Panc1 (cell line): ENCODE measurements at regions not wholly inside any gene's neighbourhood (a gene's known extent, or its start where the extent isn't known, plus 50 kb on each side); places are given as distances from the start of the nearest gene placed in this dataset.

Source experiments
- ATAC-seq: fragments of 200-7000 bp; cut with Tn5 transposase; 2 replicates; pipeline ENCODE4 v1.9.1; 2020; ENCODE audit warnings: mild to moderate bottlenecking, moderate library complexity
- BruUV-seq: library from RNA; stranded (reverse); fragments of 400-500 nt; replicated peaks from 2 replicates; lab custom pipeline; 2021; lab: Mats Ljungman, UMichigan
- CTCF ChIA-PET: fragments of 300-600 bp; sonication (Branson Sonifier 250); formaldehyde crosslinking; loops from one replicate; lab custom pipeline; 2022; ENCODE audit warnings: antibody characterized with exemption; lab: Charles Lee
- POLR2A ChIA-PET: fragments of 300-600 bp; sonication (Branson Sonifier 250); formaldehyde crosslinking; loops from one replicate; lab custom pipeline; 2022; ENCODE audit warnings: antibody characterized with exemption; lab: Charles Lee
- DNase-seq: peaks from one replicate; pipeline ENCODE4 v3.0.0-alpha.2; 2010; ENCODE audit warnings: low read depth, low spot score
- H3K27ac ChIP-seq: 2 replicates; pipeline ENCODE4 v1.5.1; 2011; ENCODE audit warnings: mild to moderate bottlenecking, low read length, inconsistent platforms
- H3K27me3 ChIP-seq: fragments of 200-500 bp; sonication (Bioruptor generic); 2 replicates; pipeline ENCODE4 v1.6.0; 2014; ENCODE audit warnings: low read length, inconsistent platforms; ENCODE audit not compliant: control insufficient read depth, insufficient read depth
- H3K36me3 ChIP-seq: fragments of 200-500 bp; sonication (Bioruptor generic); 2 replicates; pipeline ENCODE4 v1.5.1; 2014; ENCODE audit warnings: inconsistent platforms, mild to moderate bottlenecking, low read length, moderate library complexity; ENCODE audit not compliant: control insufficient read depth, insufficient read depth
- H3K4me1 ChIP-seq: 2 replicates; pipeline ENCODE4 v1.5.1; 2011; ENCODE audit warnings: inconsistent platforms, mild to moderate bottlenecking, low read length, moderate library complexity; ENCODE audit not compliant: control insufficient read depth, insufficient read depth
- H3K4me3 ChIP-seq, 2 experiments: 2 replicates each; pipeline ENCODE4 v1.5.1; 2011 to 2012; ENCODE audit warnings: low read depth in 2 of 2, low read length in 2 of 2, mild to moderate bottlenecking in 2 of 2, inconsistent platforms in 1 of 2, moderate library complexity in 1 of 2
- H3K9me3 ChIP-seq: fragments of 200-500 bp; sonication (Bioruptor generic); 2 replicates; pipeline ENCODE4 v1.5.1; 2014; ENCODE audit warnings: low read depth, mild to moderate bottlenecking, inconsistent platforms, low read length, moderate library complexity; ENCODE audit not compliant: control insufficient read depth, insufficient read depth
- CTCF ChIP-seq: fragments of 450-650 bp; IDR thresholded peaks from 2 replicates; pipeline ENCODE4 v1.5.1; 2017; ENCODE audit warnings: mild to moderate bottlenecking
- POLR2AphosphoS5 ChIP-seq: IDR thresholded peaks from 2 replicates; pipeline ENCODE4 v1.6.1; 2012; ENCODE audit warnings: mild to moderate bottlenecking, low read depth, low read length, moderate library complexity
- REST ChIP-seq, 2 experiments: IDR thresholded peaks; 2 replicates each; pipeline ENCODE4 v1.6.1; 2011 to 2012; ENCODE audit warnings: low read depth in 2 of 2, control low read depth in 1 of 2, low read length in 1 of 2, mild to moderate bottlenecking in 1 of 2, moderate library complexity in 1 of 2; ENCODE audit not compliant: insufficient read depth in 1 of 2
- SIN3A ChIP-seq: IDR thresholded peaks from 2 replicates; pipeline ENCODE4 v1.6.1; 2012; ENCODE audit warnings: low read depth, mild to moderate bottlenecking, low read length, moderate library complexity, borderline replicate concordance; ENCODE audit not compliant: insufficient read depth
- TCF7L2 ChIP-seq: IDR thresholded peaks from 2 replicates; pipeline ENCODE4 v1.6.1; 2011; ENCODE audit warnings: mild to moderate bottlenecking, low read depth, low read length, inconsistent platforms
- in situ Hi-C: cut with HindIII; loops from 2 replicates; pipeline ENCODE4 v1.10.0; 2016; ENCODE audit warnings: low sequenced_read_pairs, low pct_unique_long_range_greater_than_20kb
- intact Hi-C: fragments of 100-400 bp; cut with micrococcal nuclease; formaldehyde crosslinking; loops from one replicate; pipeline ENCODE4 v1.10.0; 2022; ENCODE audit not compliant: unreplicated experiment

GRCh38 chr15:61314427-61314826, 85.3 kb upstream of the RORA start:
- H3K27ac ChIP-seq, result no peak overlapping the region
- ChIA-PET CTCF (no interaction called here), POLR2A (no interaction called here)
- no peak for TF ChIP-seq TCF7L2
- TF ChIP-seq SIN3A, result no peak
- TF ChIP-seq REST (IDR thresholded peaks at IDR 0.05; ENCODE audit: insufficient read depth in 1 of 2, low read depth in 2 of 2, low read length in 1 of 2), result no peak
- TF ChIP-seq CTCF, result no peak
- no peak for TF ChIP-seq POLR2AphosphoS5
- DNase-seq (no peak), ATAC-seq (no peak)
- no peaks in the 10 kb centered on the region for H3K36me3 ChIP-seq
- no peaks in the 10 kb centered on the region for H3K4me1 ChIP-seq
- in situ Hi-C loops, result no loop called here
- no peaks in the 10 kb centered on the region for H3K9me3 ChIP-seq
- intact Hi-C loops, result no loop called here
- no peaks in the 10 kb centered on the region for H3K27me3 ChIP-seq
- BruUV-seq, result no TSS peak
- H3K4me3 ChIP-seq, result no peak overlapping the region

DNA sequence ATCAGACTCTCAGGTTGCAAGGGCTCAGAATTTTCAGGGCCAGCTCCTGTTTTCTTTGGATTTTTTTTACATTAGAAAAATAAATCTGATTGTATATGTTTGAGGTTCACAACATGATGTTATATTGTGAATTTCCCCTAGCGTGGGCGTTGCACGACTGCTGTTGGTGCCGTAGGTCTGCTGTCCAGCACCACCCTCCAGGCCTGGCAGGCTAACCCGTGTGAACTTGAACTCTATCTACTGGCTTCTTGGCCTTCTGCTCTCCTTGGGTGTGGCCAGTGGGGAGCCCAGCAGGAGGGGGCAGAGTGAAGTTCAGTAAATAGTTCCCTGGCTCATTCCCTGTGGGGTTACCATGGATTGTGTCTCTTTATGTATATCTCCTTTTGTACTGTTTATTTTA, 80.5 kb upstream of the RORA start:
- ATAC-seq (no peak), DNase-seq (no peak)
- Histone ChIP-seq H3K27me3 (no peaks in the 10 kb centered on the region), H3K4me1 (no peaks in the 10 kb centered on the region), H3K4me3 (no peak overlapping the region), H3K27ac (no peak overlapping the region), H3K9me3 (no peaks in the 10 kb centered on the region), H3K36me3 (no peaks in the 10 kb centered on the region)
- intact Hi-C loops (no loop called here), in situ Hi-C loops (no loop called here)
- CTCF ChIA-PET, result no interaction called here
- BruUV-seq, result no TSS peak
- POLR2A ChIA-PET, result no interaction called here
- TF ChIP-seq TCF7L2 (no peak), CTCF (no peak), REST (IDR thresholded peaks at IDR 0.05; ENCODE audit: insufficient read depth in 1 of 2, low read depth in 2 of 2, low read length in 1 of 2) (no peak), SIN3A (no peak), POLR2AphosphoS5 (no peak)
